ENCODE measurements at regions not wholly inside any gene's neighbourhood (a gene's known extent, or its start where the extent isn't known, plus 50 kb on each side); places are given as distances from the start of the nearest gene placed in this dataset.

GRCh38 chr11:92632495-92632894, 337.0 kb upstream of the MTNR1B start:
- Histone ChIP-seq H3K79me2 (ENCODE audit: insufficient read depth, low read length) (no peaks in the 10 kb centered on the region), H4K20me1 (ENCODE audit: low read depth, low read length) (no peaks in the 10 kb centered on the region), H3K36me3 (ENCODE audit: low read length) (no peaks in the 10 kb centered on the region), H3K9me2 (replicated peaks; ENCODE audit: insufficient read depth, low read length) (no peaks in the 10 kb centered on the region), H3K9ac (ENCODE audit: low read length) (no peak overlapping the region), H3K27me3 (ENCODE audit: low read length) (no peaks in the 10 kb centered on the region), H2AFZ (ENCODE audit: low read depth, low read length, severe bottlenecking) (no peak overlapping the region), H3K4me2 (ENCODE audit: low read depth, low read length, poor library complexity, severe bottlenecking) (no peak overlapping the region), H3K9me3 (ENCODE audit: insufficient read depth, low read length) (no peaks in the 10 kb centered on the region), H3K4me3 (ENCODE audit: insufficient read depth, low read length, poor library complexity, severe bottlenecking) (no peak overlapping the region), H3F3A (ENCODE audit: insufficient read depth) (no peaks in the 10 kb centered on the region), H3K27ac (ENCODE audit: low read depth, low read length) (no peak overlapping the region)
- no peak for TF ChIP-seq CTCF (IDR thresholded peaks at IDR 0.05; ENCODE audit: insufficient read depth, low read length, poor library complexity, severe bottlenecking)
- TF ChIP-seq EZH2phosphoT487 (conservative IDR thresholded peaks at IDR 0.05; ENCODE audit: low read length), result no peak

GRCh38 chr11:92633820-92634219, 335.6 kb upstream of the MTNR1B start:
- Histone ChIP-seq H3K9me3 (ENCODE audit: insufficient read depth, low read length) (no peaks in the 10 kb centered on the region), H3K36me3 (ENCODE audit: low read length) (no peaks in the 10 kb centered on the region), H3K27ac (ENCODE audit: low read depth, low read length) (no peak overlapping the region), H2AFZ (ENCODE audit: low read depth, low read length, severe bottlenecking) (no peak overlapping the region), H3K79me2 (ENCODE audit: insufficient read depth, low read length) (no peaks in the 10 kb centered on the region), H4K20me1 (ENCODE audit: low read depth, low read length) (no peaks in the 10 kb centered on the region), H3K4me3 (ENCODE audit: insufficient read depth, low read length, poor library complexity, severe bottlenecking) (no peak overlapping the region), H3K9ac (ENCODE audit: low read length) (no peak overlapping the region), H3K9me2 (replicated peaks; ENCODE audit: insufficient read depth, low read length) (no peaks in the 10 kb centered on the region), H3K4me2 (ENCODE audit: low read depth, low read length, poor library complexity, severe bottlenecking) (no peak overlapping the region), H3F3A (ENCODE audit: insufficient read depth) (no peaks in the 10 kb centered on the region), H3K27me3 (ENCODE audit: low read length) (no peaks in the 10 kb centered on the region)
- TF ChIP-seq EZH2phosphoT487 (conservative IDR thresholded peaks at IDR 0.05; ENCODE audit: low read length), result no peak
- no peak for TF ChIP-seq CTCF (IDR thresholded peaks at IDR 0.05; ENCODE audit: insufficient read depth, low read length, poor library complexity, severe bottlenecking)

GRCh38 chr11:92636543-92637188, 332.8 kb upstream of the MTNR1B start:
- Histone ChIP-seq H3K9me3 (ENCODE audit: insufficient read depth, low read length) (no peaks in the 10 kb centered on the region), H3K27ac (ENCODE audit: low read depth, low read length) (no peak overlapping the region), H3K27me3 (ENCODE audit: low read length) (no peaks in the 10 kb centered on the region), H2AFZ (ENCODE audit: low read depth, low read length, severe bottlenecking) (no peak overlapping the region), H3K4me3 (ENCODE audit: insufficient read depth, low read length, poor library complexity, severe bottlenecking) (no peak overlapping the region), H3K9ac (ENCODE audit: low read length) (no peak overlapping the region), H3K9me2 (replicated peaks; ENCODE audit: insufficient read depth, low read length) (no peaks in the 10 kb centered on the region), H3K36me3 (ENCODE audit: low read length) (no peaks in the 10 kb centered on the region), H3K79me2 (ENCODE audit: insufficient read depth, low read length) (no peaks in the 10 kb centered on the region), H4K20me1 (ENCODE audit: low read depth, low read length) (no peaks in the 10 kb centered on the region), H3K4me2 (ENCODE audit: low read depth, low read length, poor library complexity, severe bottlenecking) (no peak overlapping the region), H3F3A (ENCODE audit: insufficient read depth) (no peaks in the 10 kb centered on the region)
- TF ChIP-seq CTCF (IDR thresholded peaks at IDR 0.05; ENCODE audit: insufficient read depth, low read length, poor library complexity, severe bottlenecking) (no peak), EZH2phosphoT487 (conservative IDR thresholded peaks at IDR 0.05; ENCODE audit: low read length) (no peak)

Data from SU-DHL-6 (cell line).